H9 (cell line): ENCODE measurements at regions not wholly inside any gene's neighbourhood (a gene's known extent, or its start where the extent isn't known, plus 50 kb on each side); places are given as distances from the start of the nearest gene placed in this dataset.

Source experiments
- DNase-seq: peaks from one replicate; pipeline ENCODE4 v3.0.0-alpha.2; 2017
- H2AFZ ChIP-seq: one replicate; pipeline ENCODE4 v1.6.1; 2013; ENCODE audit warnings: mild to moderate bottlenecking, low read length, control low read depth, moderate library complexity
- H2AK5ac ChIP-seq: 2 replicates; pipeline ENCODE4 v1.6.1; 2013; ENCODE audit warnings: low read length, control low read depth, mixed read lengths; ENCODE audit not compliant: insufficient read length
- H2BK120ac ChIP-seq: one replicate; pipeline ENCODE4 v1.6.1; 2013; ENCODE audit warnings: low read depth, mild to moderate bottlenecking, low read length, control low read depth, inconsistent platforms; ENCODE audit not compliant: poor library complexity, severe bottlenecking
- H2BK12ac ChIP-seq: 2 replicates; pipeline ENCODE4 v1.6.1; 2013; ENCODE audit warnings: low read length, control low read depth, mixed read lengths, low read depth; ENCODE audit not compliant: insufficient read length
- H2BK15ac ChIP-seq: 2 replicates; pipeline ENCODE4 v1.6.1; 2013; ENCODE audit warnings: low read depth, low read length, control low read depth
- H2BK20ac ChIP-seq: one replicate; pipeline ENCODE4 v1.6.1; 2013; ENCODE audit warnings: low read depth, mild to moderate bottlenecking, low read length, control low read depth, inconsistent platforms; ENCODE audit not compliant: poor library complexity, severe bottlenecking
- H2BK5ac ChIP-seq: 2 replicates; pipeline ENCODE4 v1.6.1; 2013; ENCODE audit warnings: low read length, control low read depth, mixed read lengths; ENCODE audit not compliant: insufficient read length
- H3K14ac ChIP-seq: 2 replicates; pipeline ENCODE4 v1.6.1; 2013; ENCODE audit warnings: low read length, control low read depth; ENCODE audit not compliant: insufficient read depth
- H3K18ac ChIP-seq: 2 replicates; pipeline ENCODE4 v1.6.1; 2013; ENCODE audit warnings: low read depth, mild to moderate bottlenecking, mixed read lengths, low read length, control low read depth; ENCODE audit not compliant: insufficient read length
- H3K23ac ChIP-seq: 2 replicates; pipeline ENCODE4 v1.6.1; 2013; ENCODE audit warnings: low read length, control low read depth, mixed read lengths, low read depth; ENCODE audit not compliant: insufficient read length
- H3K23me2 ChIP-seq: 2 replicates; pipeline ENCODE4 v1.6.1; 2013; ENCODE audit warnings: low read depth, mild to moderate bottlenecking, mixed read lengths, low read length, control low read depth; ENCODE audit not compliant: insufficient read length, poor library complexity, severe bottlenecking
- H3K27ac ChIP-seq: 2 replicates; pipeline ENCODE4 v1.5.1; 2013; ENCODE audit warnings: low read length, control low read depth, mixed read lengths, low read depth; ENCODE audit not compliant: insufficient read length
- H3K27me3 ChIP-seq: 2 replicates; pipeline ENCODE4 v1.6.1; 2013; ENCODE audit warnings: low read length, control low read depth, inconsistent platforms; ENCODE audit not compliant: insufficient read depth
- H3K4ac ChIP-seq: 2 replicates; pipeline ENCODE4 v1.6.1; 2013; ENCODE audit warnings: low read depth, mild to moderate bottlenecking, control low read depth, inconsistent platforms, low read length, moderate library complexity
- H3K4me1 ChIP-seq: 2 replicates; pipeline ENCODE4 v1.6.1; 2013; ENCODE audit warnings: low read length, control low read depth, inconsistent platforms; ENCODE audit not compliant: insufficient read depth
- H3K4me2 ChIP-seq: 2 replicates; pipeline ENCODE4 v1.6.1; 2013; ENCODE audit warnings: low read length, control low read depth, mixed read lengths; ENCODE audit not compliant: insufficient read length, insufficient read depth
- H3K56ac ChIP-seq: 2 replicates; pipeline ENCODE4 v1.6.1; 2013; ENCODE audit warnings: low read depth, mild to moderate bottlenecking, mixed read lengths, low read length, control low read depth; ENCODE audit not compliant: insufficient read length
- H3K79me1 ChIP-seq: 2 replicates; pipeline ENCODE4 v1.6.1; 2013; ENCODE audit warnings: low read depth, mild to moderate bottlenecking, moderate library complexity, low read length, control low read depth, inconsistent platforms; ENCODE audit not compliant: insufficient read depth, poor library complexity, severe bottlenecking
- H3K79me2 ChIP-seq: 2 replicates; pipeline ENCODE4 v1.6.1; 2013; ENCODE audit warnings: low read length, control low read depth, inconsistent platforms; ENCODE audit not compliant: insufficient read depth
- H3K9ac ChIP-seq: 2 replicates; pipeline ENCODE4 v1.6.1; 2013; ENCODE audit warnings: low read length, control low read depth, mixed read lengths; ENCODE audit not compliant: insufficient read length; ENCODE audit errors: extremely low read depth
- H3K9me3 ChIP-seq: one replicate; pipeline ENCODE4 v1.6.1; 2013; ENCODE audit warnings: low read depth, low read length, inconsistent platforms; ENCODE audit not compliant: control insufficient read depth
- H3T11ph ChIP-seq: one replicate; pipeline ENCODE4 v1.6.1; 2013; ENCODE audit warnings: mild to moderate bottlenecking, low read length, control low read depth, inconsistent platforms
- H4K20me1 ChIP-seq: one replicate; pipeline ENCODE4 v1.6.1; 2013; ENCODE audit not compliant: control insufficient read depth, insufficient read length, insufficient read depth
- H4K5ac ChIP-seq: 2 replicates; pipeline ENCODE4 v1.6.1; 2013; ENCODE audit warnings: low read depth, mild to moderate bottlenecking, mixed read lengths, low read length, control low read depth; ENCODE audit not compliant: insufficient read length
- H4K8ac ChIP-seq: replicated peaks from 2 replicates; pipeline ENCODE4 v1.6.1; 2013; ENCODE audit warnings: low read length, control low read depth, mixed read lengths, low read depth; ENCODE audit not compliant: insufficient read length
- H4K91ac ChIP-seq: 2 replicates; pipeline ENCODE4 v1.6.1; 2013; ENCODE audit warnings: low read depth, mild to moderate bottlenecking, moderate library complexity, mixed read lengths, low read length, control low read depth; ENCODE audit not compliant: insufficient read length
- H3K27ac Mint-ChIP-seq, 3 experiments: 2 replicates in 2 of 3; 3 replicates in 1 of 3; pipeline ENCODE4 v1.8.0; 2020 to 2021; ENCODE audit warnings: mixed read lengths in 3 of 3, mild to moderate bottlenecking in 1 of 3, moderate library complexity in 1 of 3
- H3K27me3 Mint-ChIP-seq: 2 replicates; pipeline ENCODE4 v1.8.0; 2021; ENCODE audit warnings: low read depth, mild to moderate bottlenecking, moderate library complexity, mixed read lengths
- H3K36me3 Mint-ChIP-seq, 3 experiments: 2 replicates in 2 of 3; 3 replicates in 1 of 3; pipeline ENCODE4 v1.8.0; 2020 to 2021; ENCODE audit warnings: low read depth in 3 of 3, mixed read lengths in 3 of 3; ENCODE audit not compliant: insufficient read depth in 1 of 3
- H3K4me1 Mint-ChIP-seq, 2 experiments: 2 replicates each; pipeline ENCODE4 v1.8.0; 2020; ENCODE audit warnings: mixed read lengths in 2 of 2
- H3K4me3 Mint-ChIP-seq, 2 experiments: 2 replicates in 1 of 2; 3 replicates in 1 of 2; pipeline ENCODE4 v1.8.0; 2020 to 2021; ENCODE audit warnings: mild to moderate bottlenecking in 2 of 2, mixed read lengths in 2 of 2, moderate library complexity in 1 of 2
- H3K9me3 Mint-ChIP-seq, 2 experiments: 2 replicates in 1 of 2; 3 replicates in 1 of 2; pipeline ENCODE4 v1.8.0; 2020; ENCODE audit warnings: mild to moderate bottlenecking in 2 of 2, mixed read lengths in 2 of 2, moderate library complexity in 1 of 2
- WGBS: extraction: QIAGEN DNeasy Blood & Tissue Kit; methylation state at CpG from one replicate; pipeline ENCODE4 v1.1.7; 2013; ENCODE audit warnings: missing lambda C conversion rate, low lambda C conversion rate, mixed read lengths; ENCODE audit not compliant: insufficient read length; ENCODE audit errors: extremely low coverage; 5-methylcytosine and 5-hydroxymethylcytosine counted together
- TF ChIP-seq, protein P1 (sequence below): fragments of 200-600 bp; sonication (generic); conservative IDR thresholded peaks from 3 replicates; pipeline ENCODE4 v1.8.0; 2021; ENCODE audit warnings: antibody characterized with exemption, mild to moderate bottlenecking

DNA sequence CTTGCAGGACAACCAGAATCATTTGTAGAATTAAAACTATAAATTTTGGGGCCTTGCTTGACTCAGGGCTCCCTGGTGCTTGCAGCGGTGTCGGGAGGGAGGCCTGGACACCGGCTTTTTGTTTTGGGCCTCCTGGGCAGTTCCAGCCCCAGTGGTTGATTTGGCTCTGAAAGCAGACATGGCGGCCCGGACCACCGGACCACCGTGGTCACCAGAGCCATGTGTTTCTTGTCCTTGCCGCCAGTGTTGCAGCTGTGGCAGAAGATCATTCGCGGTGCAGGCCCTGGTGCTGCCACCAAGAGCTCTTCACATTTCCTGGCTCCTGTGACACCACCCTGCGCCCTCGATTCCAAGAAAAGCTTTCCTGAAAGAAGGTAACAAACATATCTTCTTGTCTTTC, 484.8 kb downstream of the BRINP3 start:
- Mint-ChIP-seq H3K27me3 (0 out of 2 replicates have a peak, but pooled peaks cover 2% of the 10 kb centered on the region), H3K27ac (no peak overlapping the region), H3K9me3 (peaks cover 30% of the 10 kb centered on the region in 2 experiments)

More for the DNA sequence above, 484.8 kb downstream of the BRINP3 start:
- Histone ChIP-seq H3K9me3 (no peaks in the 10 kb centered on the region), H2BK5ac (no peak overlapping the region), H3K79me1 (no peaks in the 10 kb centered on the region), H3K56ac (no peak overlapping the region), H3K4ac (no peak overlapping the region), H3K14ac (no peak overlapping the region), H3K4me1 (no peaks in the 10 kb centered on the region), H3K27me3 (no peaks in the 10 kb centered on the region), H2BK20ac (no peak overlapping the region), H3K4me2 (no peak overlapping the region), H2AFZ (no peak overlapping the region), H4K20me1 (no peaks in the 10 kb centered on the region), H3K79me2 (no peaks in the 10 kb centered on the region), H3K27ac (no peak overlapping the region), H3T11ph (no peak overlapping the region), H2BK15ac (no peak overlapping the region), H3K23me2 (no peaks in the 10 kb centered on the region), H4K5ac (no peak overlapping the region), H4K8ac (no peak overlapping the region), H4K91ac (no peak overlapping the region), H2AK5ac (no peak overlapping the region), H3K23ac (no peak overlapping the region), H2BK120ac (no peak overlapping the region), H2BK12ac (no peak overlapping the region), H3K9ac (no peak overlapping the region), H3K18ac (no peak overlapping the region)
- no peak overlapping the region for H3K4me3 Mint-ChIP-seq
- TF ChIP-seq, protein P1, sequence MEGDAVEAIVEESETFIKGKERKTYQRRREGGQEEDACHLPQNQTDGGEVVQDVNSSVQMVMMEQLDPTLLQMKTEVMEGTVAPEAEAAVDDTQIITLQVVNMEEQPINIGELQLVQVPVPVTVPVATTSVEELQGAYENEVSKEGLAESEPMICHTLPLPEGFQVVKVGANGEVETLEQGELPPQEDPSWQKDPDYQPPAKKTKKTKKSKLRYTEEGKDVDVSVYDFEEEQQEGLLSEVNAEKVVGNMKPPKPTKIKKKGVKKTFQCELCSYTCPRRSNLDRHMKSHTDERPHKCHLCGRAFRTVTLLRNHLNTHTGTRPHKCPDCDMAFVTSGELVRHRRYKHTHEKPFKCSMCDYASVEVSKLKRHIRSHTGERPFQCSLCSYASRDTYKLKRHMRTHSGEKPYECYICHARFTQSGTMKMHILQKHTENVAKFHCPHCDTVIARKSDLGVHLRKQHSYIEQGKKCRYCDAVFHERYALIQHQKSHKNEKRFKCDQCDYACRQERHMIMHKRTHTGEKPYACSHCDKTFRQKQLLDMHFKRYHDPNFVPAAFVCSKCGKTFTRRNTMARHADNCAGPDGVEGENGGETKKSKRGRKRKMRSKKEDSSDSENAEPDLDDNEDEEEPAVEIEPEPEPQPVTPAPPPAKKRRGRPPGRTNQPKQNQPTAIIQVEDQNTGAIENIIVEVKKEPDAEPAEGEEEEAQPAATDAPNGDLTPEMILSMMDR = no peak
- WGBS = no CpG with 5 or more reads among the region's 12 CpGs
- H3K4me1 Mint-ChIP-seq = no peaks in the 10 kb centered on the region
- DNase-seq = no peak
- peaks cover 3 to 26% (median 8%) of the 10 kb centered on the region in 3 experiments; a peak in 6 of 7 replicates for H3K36me3 Mint-ChIP-seq
